ENCODE measurements at regions not wholly inside any gene's neighbourhood (a gene's known extent, or its start where the extent isn't known, plus 50 kb on each side); places are given as distances from the start of the nearest gene placed in this dataset.

DNA sequence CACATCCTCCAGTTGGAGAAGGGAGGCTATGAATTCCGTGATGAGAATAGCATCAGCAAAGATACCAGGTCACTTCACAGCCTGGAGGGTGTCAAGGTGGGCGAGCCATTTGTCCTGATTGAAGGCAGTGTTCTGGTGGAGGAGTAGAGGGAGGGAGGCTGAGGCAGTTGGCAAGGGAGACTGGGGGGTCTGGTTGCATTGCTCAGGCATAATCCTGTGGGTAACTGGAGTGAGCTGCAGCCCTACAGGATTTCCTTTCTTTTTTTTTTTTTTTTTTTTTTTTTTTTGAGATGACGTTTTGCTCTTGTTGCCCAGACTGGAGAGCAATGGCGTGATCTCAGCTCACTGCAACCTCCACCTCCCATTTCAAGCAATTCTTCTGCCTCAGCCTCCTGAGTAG lies 223.9 kb upstream of the KLF4 start:
- DNase-seq (ENCODE audit: low read depth), result no peak
- no peak overlapping the region for H3K4me3 ChIP-seq (ENCODE audit: low read depth, low read length)

GRCh38 chr9:107712390-107712789 lies 222.8 kb upstream of the KLF4 start:
- DNase-seq (ENCODE audit: low read depth), result peak; percentile 26

DNA sequence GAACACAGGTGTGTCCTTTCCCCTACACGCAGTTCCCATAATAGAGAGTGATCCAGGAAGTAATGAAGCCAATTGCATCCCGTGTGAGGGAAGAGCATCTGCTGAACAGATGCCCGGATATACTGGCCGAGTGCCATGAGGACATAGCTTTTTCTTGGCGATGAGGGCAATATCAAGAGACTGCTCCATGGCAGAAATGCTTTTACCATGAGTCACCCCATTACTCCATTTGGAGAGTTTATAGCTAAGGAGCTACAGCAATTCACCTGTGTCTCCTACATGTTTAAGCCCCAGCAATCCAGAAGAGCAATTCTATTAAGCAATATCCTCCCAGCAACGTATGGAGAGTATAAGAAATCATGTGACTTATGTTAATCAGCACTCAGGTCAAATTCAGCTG lies 222.0 kb upstream of the KLF4 start:
- H3K4me3 ChIP-seq (ENCODE audit: low read depth, low read length), result no peak overlapping the region
- DNase-seq (ENCODE audit: low read depth), result peak; percentile 84

More at GRCh38 chr9:107712390-107712789, 222.8 kb upstream of the KLF4 start:
- no peak overlapping the region for H3K4me3 ChIP-seq (ENCODE audit: low read depth, low read length)

DNA sequence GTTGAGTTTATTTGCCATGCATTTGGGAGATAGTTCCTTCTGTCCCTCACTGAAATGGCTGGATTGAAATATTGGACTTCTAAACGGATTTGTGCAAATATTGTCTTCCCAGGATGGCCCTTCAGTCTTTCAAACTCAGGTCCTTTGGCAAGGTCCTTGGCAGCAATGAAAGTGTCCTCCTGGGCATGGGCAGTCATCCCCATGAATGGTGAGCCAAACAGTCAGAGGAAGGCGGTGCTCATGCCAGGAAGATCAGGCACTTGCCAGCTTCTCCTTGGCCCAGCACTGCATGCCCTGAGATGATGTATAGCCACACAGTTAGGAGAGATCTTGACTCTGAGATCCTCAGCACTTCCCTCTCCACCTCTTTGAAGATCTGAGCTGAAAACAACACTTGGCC lies 221.4 kb upstream of the KLF4 start:
- H3K4me3 ChIP-seq (ENCODE audit: low read depth, low read length), result no peak overlapping the region
- DNase-seq (ENCODE audit: low read depth), result no peak

- DNase-seq (ENCODE audit: low read depth), result no peak
- no peak overlapping the region for H3K4me3 ChIP-seq (ENCODE audit: low read depth, low read length)
Measured at GRCh38 chr9:107710546-107710945, 221.0 kb upstream of the KLF4 start.

DNA sequence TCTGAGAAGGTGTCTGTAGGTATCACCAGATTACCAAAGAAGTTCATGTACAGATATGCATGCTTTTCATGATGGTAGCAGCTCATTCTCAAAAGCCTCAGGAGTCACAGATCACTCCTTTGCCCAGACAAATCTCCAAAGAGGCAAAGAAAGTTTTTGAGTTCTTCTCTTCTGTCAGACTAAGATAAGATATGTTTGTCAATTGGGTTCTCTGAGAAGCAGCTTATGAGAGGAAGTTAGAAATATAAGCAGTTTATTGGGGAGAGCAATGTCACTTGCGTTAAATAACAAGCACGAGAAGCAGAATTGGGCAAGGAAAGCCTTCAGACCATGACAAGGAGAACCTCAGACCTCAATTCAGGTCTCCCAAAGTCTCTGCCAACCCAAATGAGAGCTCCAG lies 219.2 kb upstream of the KLF4 start:
- H3K4me3 ChIP-seq (ENCODE audit: low read depth, low read length), result no peak overlapping the region
- no peak for DNase-seq (ENCODE audit: low read depth)

GRCh38 chr9:107707915-107708441 lies 218.4 kb upstream of the KLF4 start:
- DNase-seq (ENCODE audit: low read depth), result peak; percentile 23
- H3K4me3 ChIP-seq (ENCODE audit: low read depth, low read length), result no peak overlapping the region

GRCh38 chr9:107707428-107707837 lies 217.9 kb upstream of the KLF4 start:
- peak; percentile 99 for DNase-seq (ENCODE audit: low read depth)
- H3K4me3 ChIP-seq (ENCODE audit: low read depth, low read length), result no peak overlapping the region

DNA sequence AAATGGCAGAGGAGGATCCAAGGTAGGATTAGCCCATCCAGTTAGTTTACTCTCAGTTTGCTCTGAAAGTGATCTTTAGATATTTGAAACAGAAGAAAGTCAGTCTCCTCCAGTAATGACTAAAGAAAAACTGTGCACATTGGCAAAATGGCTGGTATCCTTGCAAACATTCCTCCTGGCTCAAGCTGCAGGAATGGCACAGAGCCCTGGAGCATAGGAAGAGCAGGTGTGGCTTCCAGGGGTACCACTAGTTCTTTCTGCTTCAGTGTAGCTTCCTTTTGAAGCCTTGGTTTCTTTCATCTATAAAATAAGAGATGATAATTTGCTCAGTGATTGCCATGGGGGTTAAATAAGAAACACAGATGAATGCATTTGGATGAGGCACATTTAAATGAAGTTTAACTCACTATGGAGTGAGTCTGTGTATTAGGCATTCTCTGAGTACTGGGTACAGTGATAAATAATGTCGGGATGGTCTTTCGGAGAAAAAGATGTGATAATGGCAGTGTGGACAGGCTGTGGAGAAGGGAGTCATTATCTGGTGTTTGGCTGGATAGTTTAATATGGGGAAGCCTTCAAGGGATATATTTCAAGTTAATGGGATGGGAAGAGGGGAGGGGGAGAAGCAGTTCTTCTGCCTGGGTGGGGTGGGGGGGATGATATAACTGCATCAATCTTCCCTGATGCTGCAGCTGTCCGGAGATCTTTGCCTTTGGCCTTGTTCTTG lies 217.3 kb upstream of the KLF4 start:
- no peak for DNase-seq (ENCODE audit: low read depth)
- H3K4me3 ChIP-seq (ENCODE audit: low read depth, low read length), result no peak overlapping the region

DNA sequence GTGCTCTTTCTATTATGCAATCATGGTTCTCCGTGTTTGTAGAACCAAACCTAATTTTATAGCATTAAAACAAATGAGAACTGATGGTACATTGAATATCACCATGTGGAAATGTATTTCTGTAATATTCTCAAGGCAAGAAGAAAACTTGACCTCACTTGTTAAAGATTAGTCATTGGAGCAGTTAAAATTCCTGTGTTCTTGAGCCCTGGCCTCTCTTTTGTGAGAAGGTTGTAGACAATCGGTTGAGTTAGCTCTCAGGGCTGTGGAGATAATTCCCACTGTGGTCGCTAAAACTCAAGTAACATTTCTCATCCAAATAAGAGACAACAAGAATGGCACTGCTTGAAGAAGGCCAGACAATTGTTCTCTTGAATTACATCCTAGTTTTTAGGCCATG lies 216.0 kb upstream of the KLF4 start:
- no peak overlapping the region for H3K4me3 ChIP-seq (ENCODE audit: low read depth, low read length)
- peak; percentile 27 for DNase-seq (ENCODE audit: low read depth)

- H3K4me3 ChIP-seq (ENCODE audit: low read depth, low read length), result no peak overlapping the region
- DNase-seq (ENCODE audit: low read depth), result no peak
Measured at GRCh38 chr9:107704774-107705173, 215.2 kb upstream of the KLF4 start.

- no peak for DNase-seq (ENCODE audit: low read depth)
- no peak overlapping the region for H3K4me3 ChIP-seq (ENCODE audit: low read depth, low read length)
Measured at GRCh38 chr9:107703651-107704050, 214.1 kb upstream of the KLF4 start.

- DNase-seq (ENCODE audit: low read depth), result no peak
- H3K4me3 ChIP-seq (ENCODE audit: low read depth, low read length), result no peak overlapping the region
Measured at GRCh38 chr9:107700847-107701246, 211.3 kb upstream of the KLF4 start.

DNA sequence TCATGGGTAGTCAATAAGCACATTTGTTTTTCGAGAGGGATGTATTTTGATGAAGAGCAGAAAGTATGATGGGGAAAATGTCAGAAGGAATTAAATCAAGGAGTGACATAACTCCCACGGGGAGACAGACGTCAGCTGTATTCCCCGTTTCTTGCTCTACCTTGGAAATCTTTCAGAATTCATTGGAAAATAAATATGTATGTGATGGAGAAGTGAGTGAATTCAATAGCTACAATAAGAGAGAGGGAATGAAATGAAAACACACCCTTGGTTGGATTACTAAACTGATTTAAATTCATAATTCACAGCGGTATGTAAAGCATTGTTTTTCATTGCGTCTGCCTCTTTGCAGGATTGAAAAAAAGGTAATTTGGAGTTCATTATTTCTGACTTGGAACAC lies 209.7 kb upstream of the KLF4 start:
- DNase-seq (ENCODE audit: low read depth), result no peak
- H3K4me3 ChIP-seq (ENCODE audit: low read depth, low read length), result no peak overlapping the region

DNA sequence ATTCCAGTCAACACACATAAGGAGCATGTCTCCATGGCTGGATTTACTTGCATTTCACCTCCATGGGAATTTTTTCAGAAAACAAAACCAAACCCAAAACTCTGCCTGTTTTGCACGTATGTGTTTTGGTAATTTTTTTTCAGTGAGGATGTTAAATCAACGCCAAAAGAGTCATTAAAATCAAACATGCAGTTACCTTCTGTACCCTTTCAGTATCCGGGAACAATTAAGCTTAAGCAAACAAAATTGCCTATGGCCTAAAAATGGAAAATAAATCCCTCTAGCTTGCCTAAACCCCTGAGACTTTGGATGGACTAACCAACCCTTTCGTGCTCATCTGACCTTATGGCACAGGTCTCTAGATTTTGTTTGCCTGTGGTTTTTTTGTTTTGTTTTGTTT lies 209.2 kb upstream of the KLF4 start:
- no peak for DNase-seq (ENCODE audit: low read depth)
- H3K4me3 ChIP-seq (ENCODE audit: low read depth, low read length), result no peak overlapping the region

- H3K4me3 ChIP-seq (ENCODE audit: low read depth, low read length), result no peak overlapping the region
- DNase-seq (ENCODE audit: low read depth), result no peak
Measured at GRCh38 chr9:107696302-107696701, 206.7 kb upstream of the KLF4 start.

DNA sequence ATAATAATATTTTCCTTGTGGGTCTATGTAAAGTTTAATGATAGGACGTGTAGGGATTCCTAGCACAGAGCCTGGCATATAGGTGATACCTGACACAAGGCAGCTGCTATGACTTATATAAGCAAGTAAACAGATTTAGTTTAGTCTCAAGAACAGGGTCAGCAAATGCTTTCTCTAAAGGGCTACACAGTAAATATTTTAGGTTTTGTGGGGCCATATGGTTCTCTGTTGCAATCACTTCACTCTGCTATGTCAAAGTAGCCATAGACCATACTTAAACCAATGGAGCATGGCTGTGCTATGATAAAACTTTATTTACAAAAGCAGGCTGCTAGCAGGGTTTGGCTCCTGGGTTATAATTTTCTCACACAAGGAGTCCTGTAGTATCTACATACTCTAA lies 204.8 kb upstream of the KLF4 start:
- DNase-seq (ENCODE audit: low read depth), result no peak
- H3K4me3 ChIP-seq (ENCODE audit: low read depth, low read length), result no peak overlapping the region

GRCh38 chr9:107693625-107694326 lies 204.2 kb upstream of the KLF4 start:
- H3K4me3 ChIP-seq (ENCODE audit: low read depth, low read length), result no peak overlapping the region
- peak; percentile 25 for DNase-seq (ENCODE audit: low read depth)

- DNase-seq (ENCODE audit: low read depth), result no peak
- H3K4me3 ChIP-seq (ENCODE audit: low read depth, low read length), result no peak overlapping the region
Measured at GRCh38 chr9:107691664-107692063, 202.1 kb upstream of the KLF4 start.

- DNase-seq (ENCODE audit: low read depth), result no peak
- H3K4me3 ChIP-seq (ENCODE audit: low read depth, low read length), result no peak overlapping the region
Measured at GRCh38 chr9:107690021-107690420, 200.5 kb upstream of the KLF4 start.

DNA sequence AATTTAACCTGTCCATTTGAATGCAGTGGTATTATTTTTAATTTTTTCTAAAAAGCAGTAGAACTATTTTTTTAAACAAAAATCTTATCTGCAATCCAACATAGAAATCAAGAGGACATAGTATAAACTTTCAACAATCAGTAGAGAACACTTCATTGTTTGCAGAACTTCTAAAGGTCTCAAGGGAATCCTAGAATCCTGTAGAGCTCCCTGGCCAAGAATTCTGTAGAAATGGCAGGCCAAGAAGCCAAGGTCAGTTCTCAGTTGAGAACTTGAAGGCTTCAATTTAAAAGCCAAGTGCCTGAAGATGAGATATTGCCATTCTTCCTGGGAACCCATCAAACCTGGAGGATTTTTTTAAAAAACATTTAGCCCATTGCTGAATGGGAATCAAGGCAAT lies 199.2 kb upstream of the KLF4 start:
- DNase-seq (ENCODE audit: low read depth), result no peak
- H3K4me3 ChIP-seq (ENCODE audit: low read depth, low read length), result no peak overlapping the region

All from skeletal muscle cell (primary cell).